HAP-1 (cell line): ENCODE measurements at regions not wholly inside any gene's neighbourhood (a gene's known extent, or its start where the extent isn't known, plus 50 kb on each side); places are given as distances from the start of the nearest gene placed in this dataset.
"Not testable (repeated sequence)": the region's sequence is repeated elsewhere in the genome, so short reads cannot be mapped to it uniquely, and the experiment has no call there.

ENCODE experiments used
- DNase-seq, 2 experiments: peaks; one replicate each; pipeline ENCODE4 v3.0.0-alpha.2; 2016 to 2020; ENCODE audit warnings: low spot score in 2 of 2
- H3K27me3 ChIP-seq: fragments of 250-450 bp; sonication (Bioruptor Pico); 2 replicates; pipeline ENCODE4 v1.5.1; 2020; ENCODE audit warnings: low read depth, mild to moderate bottlenecking, moderate library complexity
- H3K36me3 ChIP-seq: fragments of 250-450 bp; sonication (Bioruptor Pico); replicated peaks from 2 replicates; pipeline ENCODE4 v1.5.1; 2020; ENCODE audit warnings: mild to moderate bottlenecking
- H3K4me1 ChIP-seq: fragments of 250-450 bp; sonication (Bioruptor Pico); 2 replicates; pipeline ENCODE4 v1.5.1; 2020; ENCODE audit warnings: mild to moderate bottlenecking
- H3K4me3 ChIP-seq: fragments of 250-450 bp; sonication (Bioruptor Pico); 2 replicates; pipeline ENCODE4 v1.5.1; 2020; ENCODE audit warnings: mild to moderate bottlenecking, moderate library complexity
- H3K9me3 ChIP-seq: fragments of 250-450 bp; sonication (Bioruptor Pico); 2 replicates; pipeline ENCODE4 v1.5.1; 2020; ENCODE audit warnings: mild to moderate bottlenecking, moderate library complexity
- in situ Hi-C: fragments of 300-500 bp; cut with MboI; formaldehyde crosslinking; loops from 3 replicates; pipeline ENCODE4 v1.14.3; 2020; ENCODE audit warnings: low sequenced_read_pairs, inconsistent platforms, mixed read lengths

DNA sequence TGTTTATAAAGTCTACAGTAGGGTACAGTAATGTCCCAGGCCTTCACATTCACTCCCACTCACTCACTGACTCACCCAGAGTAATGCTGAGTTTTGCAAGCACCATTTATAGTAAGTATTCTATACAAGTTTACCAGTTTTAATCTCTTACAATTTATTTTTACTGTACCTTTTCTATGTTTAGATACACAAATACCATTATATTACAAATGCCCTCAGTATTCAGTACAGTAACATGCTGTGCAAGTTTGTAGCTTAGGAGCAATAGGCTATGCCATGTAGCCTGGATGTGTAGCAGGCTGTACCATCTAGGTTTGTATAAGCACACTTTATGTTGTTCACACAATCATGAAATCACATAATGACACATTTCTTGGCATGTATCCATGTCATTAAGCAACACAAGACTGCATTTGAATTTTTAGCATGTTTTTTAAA lies 673.6 kb downstream of the CD109 start:
- Histone ChIP-seq H3K4me3 (no peak overlapping the region), H3K36me3 (no peaks in the 10 kb centered on the region), H3K27me3 (no peaks in the 10 kb centered on the region), H3K4me1 (no peaks in the 10 kb centered on the region), H3K9me3 (no peaks in the 10 kb centered on the region)
- no peak for DNase-seq
- in situ Hi-C loops, result no loop called here

- Histone ChIP-seq H3K4me1 (no peaks in the 10 kb centered on the region), H3K27me3 (no peaks in the 10 kb centered on the region), H3K9me3 (no peaks in the 10 kb centered on the region), H3K36me3 (no peaks in the 10 kb centered on the region), H3K4me3 (no peak overlapping the region)
- in situ Hi-C loops, result no loop called here
- no peak for DNase-seq
These were observed 672.7 kb downstream of the CD109 start for GRCh38 chr6:74368746-74369145.

- no peak for DNase-seq
- Histone ChIP-seq H3K4me1 (no peaks in the 10 kb centered on the region), H3K4me3 (no peak overlapping the region), H3K9me3 (no peaks in the 10 kb centered on the region), H3K27me3 (no peaks in the 10 kb centered on the region), H3K36me3 (no peaks in the 10 kb centered on the region)
- in situ Hi-C loops, result no loop called here
These were observed 670.6 kb downstream of the CD109 start for GRCh38 chr6:74366634-74367033.

DNA sequence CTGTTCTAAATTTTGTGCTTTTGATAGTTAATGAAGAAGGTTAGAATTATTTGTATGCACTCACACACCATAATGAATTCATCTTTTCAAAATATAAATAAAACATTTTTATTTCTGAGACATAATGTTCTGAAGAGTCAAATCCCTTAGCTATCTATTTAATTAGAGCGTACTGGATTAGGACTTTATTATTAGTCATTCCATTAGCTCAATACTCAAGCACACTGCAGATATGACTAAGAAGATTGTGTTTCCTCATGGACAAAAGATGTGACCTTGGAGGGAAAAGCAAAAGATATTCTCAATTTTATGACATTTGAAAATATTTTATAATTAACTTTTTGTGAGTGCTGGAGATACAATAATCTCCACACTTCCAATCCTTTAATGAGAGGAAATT lies 666.4 kb downstream of the CD109 start:
- in situ Hi-C loops, result no loop called here
- Histone ChIP-seq H3K36me3 (no peaks in the 10 kb centered on the region), H3K4me1 (no peaks in the 10 kb centered on the region), H3K9me3 (no peaks in the 10 kb centered on the region), H3K4me3 (no peak overlapping the region), H3K27me3 (no peaks in the 10 kb centered on the region)
- no peak for DNase-seq

GRCh38 chr6:74357321-74357720 lies 661.3 kb downstream of the CD109 start:
- Histone ChIP-seq H3K4me3 (no peak overlapping the region), H3K36me3 (no peaks in the 10 kb centered on the region), H3K27me3 (no peaks in the 10 kb centered on the region), H3K4me1 (no peaks in the 10 kb centered on the region), H3K9me3 (no peaks in the 10 kb centered on the region)
- in situ Hi-C loops, result no loop called here
- DNase-seq, result no peak

DNA sequence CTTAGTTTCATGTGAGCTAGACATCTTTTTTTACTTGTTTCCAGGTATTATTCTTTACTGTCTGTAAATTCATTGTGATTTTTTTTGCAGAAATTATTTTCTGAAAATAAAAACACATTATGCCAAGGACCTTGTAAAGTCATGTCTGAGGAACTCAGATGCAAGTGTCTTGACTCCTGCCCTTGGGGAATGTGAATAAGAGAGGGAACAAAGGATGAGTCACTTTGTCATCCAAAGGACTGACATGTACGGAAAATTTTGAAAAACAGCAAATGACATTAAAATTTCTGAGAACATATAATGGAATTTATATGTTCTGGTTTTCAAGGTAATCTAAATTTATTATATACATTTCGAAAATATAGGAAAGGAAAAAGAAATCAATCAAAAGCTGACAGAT lies 660.4 kb downstream of the CD109 start:
- no peak for DNase-seq
- no peaks in the 10 kb centered on the region for H3K36me3 ChIP-seq
- no peaks in the 10 kb centered on the region for H3K27me3 ChIP-seq
- no peaks in the 10 kb centered on the region for H3K9me3 ChIP-seq
- H3K4me1 ChIP-seq, result no peaks in the 10 kb centered on the region
- in situ Hi-C loops, result no loop called here
- no peak overlapping the region for H3K4me3 ChIP-seq

DNA sequence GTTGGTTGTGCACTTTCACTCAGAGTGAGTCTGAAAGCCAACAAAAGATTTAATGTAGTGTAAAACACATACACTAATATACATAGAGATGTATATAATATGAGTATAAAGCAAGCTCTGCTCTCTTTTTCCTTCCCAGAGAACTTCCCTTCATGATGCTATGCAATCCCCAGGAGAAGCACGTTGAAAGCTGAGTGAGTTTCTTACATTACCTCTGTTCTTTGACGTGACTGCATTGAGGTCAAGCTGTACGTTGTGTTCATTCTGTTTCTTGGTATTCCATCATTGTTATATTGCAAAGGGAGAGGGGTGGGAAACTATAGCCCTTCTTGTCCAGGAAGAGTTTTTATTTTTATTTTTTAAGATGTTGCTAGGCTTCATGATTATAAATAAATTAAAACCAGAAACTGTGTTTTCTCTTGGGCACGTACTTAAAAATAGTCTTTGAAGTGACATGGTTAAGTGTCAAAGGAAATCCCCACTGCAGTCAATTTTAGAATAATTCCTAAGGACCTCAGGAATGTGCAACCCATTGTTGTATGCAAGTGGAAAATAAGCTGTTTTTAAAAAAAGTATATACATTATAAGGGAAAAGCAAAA lies 651.0 kb downstream of the CD109 start:
- DNase-seq, result no peak
- Histone ChIP-seq H3K36me3 (no peaks in the 10 kb centered on the region), H3K9me3 (no peaks in the 10 kb centered on the region), H3K4me3 (no peak overlapping the region), H3K4me1 (no peaks in the 10 kb centered on the region), H3K27me3 (no peaks in the 10 kb centered on the region)
- in situ Hi-C loops, result no loop called here

DNA sequence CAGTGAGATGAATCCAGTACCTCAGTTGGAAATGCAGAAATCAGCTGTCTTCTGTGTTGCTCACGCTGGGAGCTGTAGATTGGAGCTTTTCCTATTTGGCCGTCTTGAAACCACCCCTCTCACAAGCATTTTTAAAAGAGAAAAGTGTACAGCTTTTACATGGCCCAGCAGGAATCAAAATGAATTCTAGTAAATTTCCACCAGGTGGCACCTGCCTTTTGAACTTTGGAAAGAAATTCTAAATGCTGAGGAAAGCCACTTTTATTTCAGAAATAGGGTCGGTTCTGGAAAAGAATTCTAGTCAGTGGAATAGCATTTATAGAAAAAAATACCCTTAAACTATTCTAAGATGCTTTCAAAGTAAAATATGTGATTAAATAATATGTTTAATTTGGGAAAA lies 647.8 kb downstream of the CD109 start:
- Histone ChIP-seq H3K4me1 (no peaks in the 10 kb centered on the region), H3K36me3 (no peaks in the 10 kb centered on the region), H3K4me3 (no peak overlapping the region), H3K9me3 (no peaks in the 10 kb centered on the region), H3K27me3 (no peaks in the 10 kb centered on the region)
- DNase-seq, result no peak
- in situ Hi-C loops, result no loop called here

GRCh38 chr6:74343321-74343720 lies 647.3 kb downstream of the CD109 start:
- not testable (repeated sequence) for H3K27me3 ChIP-seq

GRCh38 chr6:74334722-74335121 lies 638.7 kb downstream of the CD109 start:
- Histone ChIP-seq H3K4me1 (no peaks in the 10 kb centered on the region), H3K4me3 (no peak overlapping the region), H3K36me3 (no peaks in the 10 kb centered on the region), H3K9me3 (no peaks in the 10 kb centered on the region), H3K27me3 (no peaks in the 10 kb centered on the region)
- no peak for DNase-seq
- in situ Hi-C loops, result no loop called here

More at GRCh38 chr6:74343321-74343720, 647.3 kb downstream of the CD109 start:
- H3K9me3 ChIP-seq, H3K36me3 ChIP-seq, H3K4me1 ChIP-seq, H3K4me3 ChIP-seq, DNase-seq, in situ Hi-C loops: not testable (repeated sequence)

- Histone ChIP-seq H3K36me3 (no peaks in the 10 kb centered on the region), H3K27me3 (no peaks in the 10 kb centered on the region), H3K9me3 (no peaks in the 10 kb centered on the region), H3K4me1 (no peaks in the 10 kb centered on the region), H3K4me3 (no peak overlapping the region)
- in situ Hi-C loops, result no loop called here
- DNase-seq, result no peak
These were observed 637.4 kb downstream of the CD109 start for GRCh38 chr6:74333406-74333805.

GRCh38 chr6:74320715-74321114 lies 624.7 kb downstream of the CD109 start:
- in situ Hi-C loops, result no loop called here
- DNase-seq, result no peak
- H3K27me3 ChIP-seq, result no peaks in the 10 kb centered on the region
- no peaks in the 10 kb centered on the region for H3K4me1 ChIP-seq
- H3K4me3 ChIP-seq, result no peak overlapping the region
- no peaks in the 10 kb centered on the region for H3K9me3 ChIP-seq
- no peaks in the 10 kb centered on the region for H3K36me3 ChIP-seq

DNA sequence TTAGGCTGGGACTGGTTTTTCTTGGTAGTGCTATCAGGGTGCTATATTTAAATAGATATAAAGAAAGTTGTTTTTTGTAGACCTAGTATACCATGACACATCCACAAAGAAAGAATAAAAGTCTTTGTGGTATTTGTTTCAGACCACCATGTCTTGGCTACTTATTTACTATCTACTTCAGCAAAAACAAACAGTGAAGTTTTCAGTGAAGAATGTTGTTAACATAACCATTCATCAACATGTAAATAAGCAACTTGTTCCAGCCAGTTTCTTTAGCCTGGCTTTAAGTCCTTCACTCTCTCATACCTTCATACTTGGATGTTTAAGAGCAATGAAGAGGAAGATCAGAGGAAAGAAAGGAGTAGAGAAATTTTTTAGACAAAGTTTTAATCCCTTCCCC lies 624.1 kb downstream of the CD109 start:
- H3K27me3 ChIP-seq, result no peaks in the 10 kb centered on the region
- no peak overlapping the region for H3K4me3 ChIP-seq
- H3K9me3 ChIP-seq, result no peaks in the 10 kb centered on the region
- in situ Hi-C loops, result no loop called here
- no peaks in the 10 kb centered on the region for H3K4me1 ChIP-seq
- H3K36me3 ChIP-seq, result no peaks in the 10 kb centered on the region
- no peak for DNase-seq

DNA sequence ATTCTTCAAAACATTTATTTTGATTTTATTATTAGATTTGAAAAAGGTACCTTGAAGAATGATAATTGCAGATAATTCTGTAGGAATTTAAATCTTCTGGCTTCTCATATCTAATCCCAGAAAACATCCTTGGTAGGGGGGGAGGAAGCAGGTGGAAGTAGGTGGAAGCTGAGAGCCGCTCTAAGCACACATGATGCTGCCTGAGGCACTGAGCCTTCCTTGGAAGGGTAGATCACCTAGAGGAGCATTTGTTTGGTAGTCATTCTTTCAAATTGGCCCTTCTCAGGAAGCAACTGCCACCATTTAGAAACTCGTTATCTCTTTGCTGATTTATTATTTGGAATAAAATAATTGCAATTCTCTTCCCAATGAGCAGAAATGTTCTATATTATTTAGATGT lies 623.3 kb downstream of the CD109 start:
- Histone ChIP-seq H3K36me3 (no peaks in the 10 kb centered on the region), H3K9me3 (no peaks in the 10 kb centered on the region)
- in situ Hi-C loops, result no loop called here

DNA sequence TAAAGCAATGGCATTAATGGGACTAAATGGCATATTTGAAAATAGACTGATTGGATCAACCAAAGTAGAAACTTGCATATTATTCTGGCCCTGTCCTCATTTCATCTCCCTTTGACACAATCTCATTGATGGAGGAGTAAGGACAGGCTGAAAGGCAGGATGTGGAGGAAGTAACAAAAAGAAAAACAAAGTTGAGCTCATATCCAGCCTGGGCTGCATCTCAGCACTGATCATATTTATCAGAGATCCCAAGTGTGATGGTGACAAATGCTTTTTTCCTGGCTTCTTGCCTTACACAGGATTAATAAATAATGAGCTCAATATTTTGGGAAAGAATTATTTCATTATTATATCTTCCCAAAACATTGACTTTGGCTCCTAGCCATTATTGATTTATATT lies 622.7 kb downstream of the CD109 start:
- no peaks in the 10 kb centered on the region; the same call in 1 of the 2 replicates for H3K27me3 ChIP-seq
- H3K36me3 ChIP-seq, result no peaks in the 10 kb centered on the region
- no peaks in the 10 kb centered on the region for H3K4me1 ChIP-seq
- DNase-seq, result no peak
- in situ Hi-C loops, result no loop called here
- no peaks in the 10 kb centered on the region for H3K9me3 ChIP-seq
- no peak overlapping the region for H3K4me3 ChIP-seq

More for the DNA sequence above, 623.3 kb downstream of the CD109 start:
- DNase-seq, result no peak
- no peaks in the 10 kb centered on the region; the same call in 1 of the 2 replicates for H3K27me3 ChIP-seq
- no peaks in the 10 kb centered on the region for H3K4me1 ChIP-seq
- no peak overlapping the region for H3K4me3 ChIP-seq
